ENCODE measurements at regions not wholly inside any gene's neighbourhood (a gene's known extent, or its start where the extent isn't known, plus 50 kb on each side); places are given as distances from the start of the nearest gene placed in this dataset.

GRCh38 chr1:242828199-242828598 is 303.7 kb upstream of the PLD5 start:
- Histone ChIP-seq H3K4me2 (ENCODE audit: low read length) (no peak overlapping the region), H3K9ac (ENCODE audit: low read length) (no peak overlapping the region), H2AFZ (ENCODE audit: low read depth, low read length, poor library complexity, severe bottlenecking) (no peak overlapping the region), H3K4me1 (ENCODE audit: control insufficient read depth in 1 of 2, insufficient read depth in 2 of 2, low read length in 2 of 2) (no peaks in the 10 kb centered on the region), H3K79me2 (ENCODE audit: insufficient read depth, low read length) (no peaks in the 10 kb centered on the region), H3K9me3 (ENCODE audit: control insufficient read depth in 1 of 2, insufficient read depth in 1 of 2, low read depth in 1 of 2, low read length in 2 of 2) (no peaks in the 10 kb centered on the region), H3K9me2 (ENCODE audit: insufficient read depth) (no peaks in the 10 kb centered on the region), H3K27me3 (ENCODE audit: insufficient read depth, low read length) (peaks cover 6% of the 10 kb centered on the region; the same call in 1 of the 2 replicates), H3K36me3 (ENCODE audit: control insufficient read depth in 1 of 2, insufficient read depth in 2 of 2, low read length in 2 of 2) (no peaks in the 10 kb centered on the region), H3K4me3 (replicated peaks in 1 of 2; ENCODE audit: low read depth in 1 of 2, low read length in 2 of 2) (no peak overlapping the region), H4K20me1 (ENCODE audit: insufficient read depth) (no peaks in the 10 kb centered on the region), H3K27ac (ENCODE audit: low read depth, low read length) (no peak overlapping the region)
- intact Hi-C loops (cut with micrococcal nuclease) = no loop called here
- BruUV-seq (replicated peaks) = no TSS peak
- no peak for TF ChIP-seq REST (IDR thresholded peaks at IDR 0.05; ENCODE audit: low read depth)
- no peak for TF ChIP-seq MAX (IDR thresholded peaks at IDR 0.05)
- no peak for TF ChIP-seq CTCF (IDR thresholded peaks at IDR 0.05 in 2 of 3, conservative IDR thresholded peaks at IDR 0.05 in 1 of 3; ENCODE audit: borderline replicate concordance in 1 of 3, insufficient read depth in 1 of 3, low read depth in 2 of 3, low read length in 2 of 3)
- no peak for TF ChIP-seq EZH2 (IDR thresholded peaks at IDR 0.05)
- TF ChIP-seq CBX3 (IDR thresholded peaks at IDR 0.05; ENCODE audit: low read depth) = no peak
- TF ChIP-seq ZBTB33 (IDR thresholded peaks at IDR 0.05; ENCODE audit: extremely low read depth, insufficient replicate concordance, low read length) = no peak
- no peak; the same call in 1 of the 2 replicates for TF ChIP-seq RAD21 (IDR thresholded peaks at IDR 0.05; ENCODE audit: low read depth)
- no peak for TF ChIP-seq SRF (IDR thresholded peaks at IDR 0.05; ENCODE audit: low read depth)
- no peak for TF ChIP-seq ELF1 (IDR thresholded peaks at IDR 0.05; ENCODE audit: borderline replicate concordance, low read depth)
- CTCF ChIA-PET = no interaction called here
- DNase-seq (ENCODE audit: low read depth, low spot score) (no peak), ATAC-seq (no peak)
- POLR2A ChIA-PET = no interaction called here
- RAD21 ChIA-PET (ENCODE audit: low non-redundant PET in 1 of 2, low total read pairs in 2 of 2, uncharacterized antibody in 2 of 2, unreplicated experiment in 2 of 2) = no interaction called here
